Epithelial cell of proximal tubule (primary cell): ENCODE measurements at regions not wholly inside any gene's neighbourhood (a gene's known extent, or its start where the extent isn't known, plus 50 kb on each side); places are given as distances from the start of the nearest gene placed in this dataset.
A peak's percentile ranks its signal among the peaks of the same experiment; 100 is the strongest.

ENCODE experiments used
- DNase-seq: peaks from one replicate; pipeline ENCODE4 v3.0.0-alpha.2; 2011; ENCODE audit warnings: low read depth
- H3K4me3 ChIP-seq: 2 replicates; pipeline ENCODE4 v1.5.1; 2011; ENCODE audit warnings: low read depth, mild to moderate bottlenecking, low read length
- CTCF ChIP-seq: conservative IDR thresholded peaks from 2 replicates; pipeline ENCODE4 v1.5.1; 2012; ENCODE audit warnings: low read depth, mild to moderate bottlenecking, low read length

GRCh38 chr6:144653885-144654505 is 368.9 kb downstream of the UTRN start:
- no peak overlapping the region for H3K4me3 ChIP-seq
- DNase-seq = no peak
- TF ChIP-seq CTCF = no peak

GRCh38 chr6:144654506-144654905 is 369.4 kb downstream of the UTRN start:
- no peak for TF ChIP-seq CTCF
- no peak overlapping the region for H3K4me3 ChIP-seq
- DNase-seq = no peak

- no peak for DNase-seq
- no peak overlapping the region for H3K4me3 ChIP-seq
- TF ChIP-seq CTCF = no peak
Measured at GRCh38 chr6:144655376-144655775, 370.2 kb downstream of the UTRN start.

GRCh38 chr6:144657691-144658090 is 372.6 kb downstream of the UTRN start:
- H3K4me3 ChIP-seq = no peak overlapping the region
- no peak for DNase-seq
- no peak for TF ChIP-seq CTCF

GRCh38 chr6:144659202-144660182 is 374.4 kb downstream of the UTRN start:
- peak; percentile 42 for DNase-seq
- H3K4me3 ChIP-seq = peak overlapping the region; percentile 42
- TF ChIP-seq CTCF = no peak

- TF ChIP-seq CTCF = no peak
- DNase-seq = no peak
- H3K4me3 ChIP-seq = peak overlapping the region; percentile 42
Measured at GRCh38 chr6:144660561-144661115, 375.5 kb downstream of the UTRN start.
